ENCODE measurements at regions not wholly inside any gene's neighbourhood (a gene's known extent, or its start where the extent isn't known, plus 50 kb on each side); places are given as distances from the start of the nearest gene placed in this dataset.

GRCh38 chr5:105033637-105034400 lies 1471.2 kb upstream of the NUDT12 start:
- no peak for DNase-seq

- no peak for DNase-seq
These were observed 1470.3 kb upstream of the NUDT12 start for GRCh38 chr5:105032917-105033316.

- no peak for DNase-seq
These were observed 1467.6 kb upstream of the NUDT12 start for GRCh38 chr5:105030153-105030552.

- no peak for DNase-seq
These were observed 1452.5 kb upstream of the NUDT12 start for GRCh38 chr5:105015098-105015497.

GRCh38 chr5:104998572-104998971 lies 1436.0 kb upstream of the NUDT12 start:
- no peak for DNase-seq

GRCh38 chr5:104998169-104998568 lies 1435.6 kb upstream of the NUDT12 start:
- no peak for DNase-seq

- no peak for DNase-seq
These were observed 1424.5 kb upstream of the NUDT12 start for GRCh38 chr5:104987074-104987473.

- DNase-seq, result no peak
These were observed 1414.9 kb upstream of the NUDT12 start for GRCh38 chr5:104977529-104977928.

GRCh38 chr5:104967806-104968410 lies 1405.3 kb upstream of the NUDT12 start:
- DNase-seq, result no peak

GRCh38 chr5:104965006-104965405 lies 1402.4 kb upstream of the NUDT12 start:
- no peak for DNase-seq

- DNase-seq, result no peak
These were observed 1392.9 kb upstream of the NUDT12 start for GRCh38 chr5:104955479-104955878.

- no peak for DNase-seq
These were observed 1390.3 kb upstream of the NUDT12 start for GRCh38 chr5:104952876-104953275.

GRCh38 chr5:104951829-104952228 lies 1389.2 kb upstream of the NUDT12 start:
- DNase-seq, result no peak

- no peak for DNase-seq
These were observed 1384.5 kb upstream of the NUDT12 start for GRCh38 chr5:104947076-104947475.

- DNase-seq, result no peak
These were observed 1380.1 kb upstream of the NUDT12 start for GRCh38 chr5:104942735-104943134.

- no peak for DNase-seq
These were observed 1378.5 kb upstream of the NUDT12 start for GRCh38 chr5:104941030-104941645.

GRCh38 chr5:104937598-104937997 lies 1375.0 kb upstream of the NUDT12 start:
- DNase-seq, result no peak

- no peak for DNase-seq
These were observed 1369.8 kb upstream of the NUDT12 start for GRCh38 chr5:104932431-104932830.

GRCh38 chr5:104928906-104929520 lies 1366.4 kb upstream of the NUDT12 start:
- DNase-seq, result no peak

- no peak for DNase-seq
These were observed 1352.6 kb upstream of the NUDT12 start for GRCh38 chr5:104915226-104915625.

- no peak for DNase-seq
These were observed 1352.0 kb upstream of the NUDT12 start for GRCh38 chr5:104914536-104915070.

GRCh38 chr5:104913841-104914281 lies 1351.3 kb upstream of the NUDT12 start:
- no peak for DNase-seq

- DNase-seq, result no peak
These were observed 1347.2 kb upstream of the NUDT12 start for GRCh38 chr5:104909803-104910202.

Measured in CD4-positive, alpha-beta T cell treated with Interleukin-4 for 4 hours (primary cell).